HG03280 (cell line): ENCODE measurements at regions not wholly inside any gene's neighbourhood (a gene's known extent, or its start where the extent isn't known, plus 50 kb on each side); places are given as distances from the start of the nearest gene placed in this dataset.

ENCODE experiments used
- ATAC-seq: cut with Tn5 transposase; IDR thresholded peaks from one replicate; pipeline ENCODE4 v1.9.1; 2021; ENCODE audit warnings: mild to moderate bottlenecking, moderate library complexity; ENCODE audit not compliant: unreplicated experiment

DNA sequence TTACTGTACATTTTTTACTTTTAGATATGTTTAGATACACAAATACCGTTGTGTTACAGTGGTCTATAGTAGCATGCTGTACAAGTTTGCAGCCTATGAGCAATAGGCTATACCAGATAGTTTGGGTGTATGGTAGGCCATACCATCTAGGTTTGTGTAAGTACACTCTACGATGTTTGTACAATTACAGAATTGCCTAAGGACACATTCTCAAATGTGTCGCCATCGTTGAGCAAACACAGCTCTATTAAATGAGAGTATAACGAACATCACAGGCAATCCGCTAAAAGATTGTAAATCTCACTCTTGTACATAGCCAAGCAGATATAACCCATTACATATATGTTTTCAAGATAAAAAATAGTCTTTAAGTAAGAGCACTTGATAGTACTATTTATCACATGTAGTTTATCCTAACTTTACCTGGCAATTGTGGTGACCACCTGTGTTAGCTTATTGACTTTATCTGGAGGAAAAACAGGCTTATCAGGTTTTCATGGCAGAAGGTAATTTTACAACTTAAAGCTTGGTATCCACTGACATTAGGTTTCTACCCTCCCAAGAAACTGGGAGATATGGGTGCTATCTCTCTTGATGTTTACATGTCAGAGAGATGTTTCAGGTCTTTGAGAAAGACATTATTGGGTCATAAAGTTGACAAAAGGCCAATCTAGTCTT lies 898.7 kb downstream of the NSUN3 start:
- no peak for ATAC-seq

DNA sequence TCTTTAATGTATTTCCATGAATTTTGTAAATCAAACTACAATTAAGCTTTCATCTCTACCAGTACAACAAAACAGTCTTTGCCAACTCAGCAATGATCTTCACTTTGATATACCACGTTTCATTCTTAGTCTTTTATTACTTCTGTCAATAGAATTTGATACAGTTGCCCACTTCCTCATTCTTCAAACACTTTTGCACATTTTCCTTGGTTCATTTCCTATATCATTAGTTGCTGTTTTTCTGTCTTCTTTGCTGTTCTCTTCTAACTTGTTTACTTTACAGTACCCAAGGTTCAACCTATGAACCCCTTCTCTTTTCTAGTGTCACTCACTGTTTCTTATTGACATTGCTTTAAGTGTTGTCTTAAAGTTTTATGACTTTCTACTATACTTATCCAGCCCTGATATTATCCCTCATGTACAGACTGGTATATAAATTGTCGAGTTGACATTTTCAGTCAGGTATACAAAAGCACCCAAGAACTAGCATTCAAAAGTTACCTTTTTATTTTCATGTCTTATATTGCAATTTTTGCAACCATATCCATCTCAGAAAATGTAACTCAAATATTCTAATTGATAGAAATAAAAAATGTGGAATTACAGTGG lies 903.1 kb downstream of the NSUN3 start:
- ATAC-seq, result no peak

DNA sequence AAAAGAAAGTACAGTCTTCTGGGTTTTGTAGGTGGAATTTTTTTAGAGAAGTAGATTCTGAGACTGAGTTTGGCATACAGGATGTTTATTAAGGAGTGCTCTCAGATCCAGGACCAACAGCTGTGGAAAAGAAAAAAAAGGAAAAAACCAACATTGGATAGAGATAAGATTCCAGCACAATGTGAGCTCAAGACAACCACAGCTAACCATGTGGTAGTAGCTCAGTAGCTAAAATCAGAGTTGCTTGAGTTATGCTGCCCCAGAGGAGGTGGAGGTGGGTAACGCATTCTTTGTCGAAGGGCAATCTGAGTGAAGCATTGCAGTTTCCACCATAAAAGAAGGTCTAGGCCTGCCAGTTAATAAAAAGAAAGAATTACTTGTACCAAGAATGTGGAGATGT lies 904.3 kb downstream of the NSUN3 start:
- ATAC-seq, result no peak

GRCh38 chr3:94968519-94968918 lies 905.7 kb downstream of the NSUN3 start:
- no peak for ATAC-seq

- no peak for ATAC-seq
These were observed 909.2 kb downstream of the NSUN3 start for GRCh38 chr3:94972066-94972465.

GRCh38 chr3:94978084-94978483 lies 915.2 kb downstream of the NSUN3 start:
- ATAC-seq, result no peak

- ATAC-seq, result no peak
These were observed 922.9 kb downstream of the NSUN3 start for GRCh38 chr3:94985778-94986177.

DNA sequence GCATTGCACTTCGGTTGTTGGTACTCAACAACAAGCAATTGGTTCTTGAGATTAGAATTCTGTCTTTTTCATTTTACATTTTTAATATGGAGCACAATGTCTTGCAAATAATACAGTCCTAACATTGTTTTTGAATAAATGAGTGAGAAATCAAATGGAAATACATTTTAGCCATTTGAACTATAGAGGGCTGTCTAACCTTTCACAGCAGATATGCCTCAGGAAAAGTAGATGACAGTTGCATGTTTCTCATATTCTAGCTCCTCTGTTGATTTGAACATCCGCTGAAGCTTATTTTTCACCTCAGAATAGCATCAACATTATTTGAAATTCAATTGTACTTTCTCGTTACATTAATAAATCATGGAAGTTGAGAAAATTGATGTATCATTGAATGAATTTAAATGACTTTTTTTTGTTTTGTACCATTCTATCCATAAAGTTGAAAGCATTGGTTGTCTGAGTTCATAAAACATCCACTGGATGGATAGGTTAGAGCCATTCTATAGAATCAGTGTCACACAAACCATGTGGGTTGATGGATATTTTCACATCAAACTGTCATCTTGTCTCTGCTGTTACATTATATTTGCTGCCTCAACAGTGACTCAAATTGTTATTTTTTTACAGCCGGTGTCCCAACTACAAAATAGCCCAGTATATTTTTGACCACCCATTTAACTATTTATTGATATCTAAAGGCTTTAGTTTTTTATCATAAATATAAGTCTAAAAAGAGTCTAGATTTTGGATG lies 928.3 kb downstream of the NSUN3 start:
- no peak for ATAC-seq

- no peak for ATAC-seq
These were observed 933.9 kb downstream of the NSUN3 start for GRCh38 chr3:94996743-94997142.

- no peak for ATAC-seq
These were observed 939.7 kb downstream of the NSUN3 start for GRCh38 chr3:95002438-95003046.

DNA sequence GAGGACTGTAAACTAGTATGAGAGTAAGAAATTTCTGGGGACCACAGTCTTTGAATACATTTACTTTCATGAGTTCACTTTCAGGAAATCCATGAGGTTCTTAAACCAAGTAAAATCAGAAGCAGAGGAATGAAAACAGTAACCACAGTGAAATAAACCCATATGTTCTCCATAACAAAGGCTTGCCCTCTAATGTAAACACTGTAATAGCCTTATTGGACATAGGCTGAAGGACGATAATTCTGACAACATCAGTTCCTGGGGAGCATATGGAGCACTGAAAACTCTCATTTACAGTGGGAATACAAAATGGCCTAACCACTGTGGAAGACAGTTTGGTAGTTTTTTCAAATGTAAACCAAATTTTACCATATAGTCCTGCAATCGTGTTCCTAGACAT lies 965.8 kb downstream of the NSUN3 start:
- no peak for ATAC-seq

DNA sequence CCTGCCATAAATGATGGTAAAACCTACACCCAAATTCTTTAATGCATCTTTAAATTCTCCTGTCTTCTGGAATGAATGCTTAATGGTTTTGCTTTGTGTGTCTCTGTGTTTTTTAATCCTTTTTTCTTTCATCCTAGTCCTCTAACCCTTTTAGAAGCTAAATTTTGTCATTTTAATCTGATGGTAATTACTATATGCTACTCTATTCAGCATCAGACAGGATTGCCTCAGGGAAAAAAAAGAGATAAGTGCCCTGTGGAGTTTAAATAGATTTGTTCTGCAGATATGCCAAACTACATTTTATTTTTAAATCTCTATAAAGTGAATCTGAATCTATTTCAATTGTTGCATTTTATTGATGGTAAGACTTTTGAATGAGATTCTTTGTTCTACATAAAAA lies 966.8 kb downstream of the NSUN3 start:
- no peak for ATAC-seq

DNA sequence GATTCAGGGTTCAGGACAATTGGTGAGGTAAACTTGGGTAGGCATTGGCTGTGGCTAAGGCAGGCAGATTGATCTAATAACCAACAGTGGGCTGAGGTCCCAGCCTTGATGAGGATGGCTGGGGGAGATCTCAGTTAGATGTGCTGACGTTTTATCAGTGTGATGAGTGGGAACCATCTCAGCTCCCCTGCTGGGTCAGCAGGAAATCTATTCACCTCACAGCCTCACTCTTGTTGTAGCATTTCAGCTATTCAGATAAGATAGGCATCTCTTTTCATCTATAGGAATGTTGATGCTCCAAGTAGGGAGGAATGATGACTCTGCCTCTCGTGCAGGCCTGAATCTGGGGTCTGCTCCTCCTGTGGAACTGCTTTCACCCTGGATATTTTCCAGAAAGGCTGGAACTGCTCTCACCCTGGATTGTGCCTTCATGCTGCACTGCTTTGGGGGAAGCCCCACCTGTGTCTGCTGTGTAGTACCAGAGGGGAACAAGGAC lies 973.7 kb downstream of the NSUN3 start:
- ATAC-seq, result no peak

GRCh38 chr3:95037097-95037496 lies 974.2 kb downstream of the NSUN3 start:
- ATAC-seq, result no peak

DNA sequence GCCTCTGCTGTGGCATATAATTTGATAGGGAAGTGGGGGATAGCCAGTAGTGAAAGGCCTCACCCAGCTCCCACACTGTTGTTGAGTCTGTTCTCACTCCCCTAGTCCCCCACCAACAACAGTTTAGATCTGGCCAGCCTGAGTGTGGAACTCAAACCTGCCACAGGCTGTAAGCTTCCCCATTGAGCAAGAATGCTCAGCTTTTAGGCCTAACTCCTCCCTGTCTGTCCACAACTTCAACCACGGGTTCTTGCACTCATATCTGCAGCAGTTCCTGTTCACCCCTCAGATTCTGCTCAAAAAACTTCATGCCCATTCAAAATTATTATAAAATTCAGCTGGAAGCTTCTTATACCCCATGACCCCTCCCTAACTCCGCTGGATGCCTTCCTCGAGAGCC lies 975.1 kb downstream of the NSUN3 start:
- ATAC-seq, result no peak

DNA sequence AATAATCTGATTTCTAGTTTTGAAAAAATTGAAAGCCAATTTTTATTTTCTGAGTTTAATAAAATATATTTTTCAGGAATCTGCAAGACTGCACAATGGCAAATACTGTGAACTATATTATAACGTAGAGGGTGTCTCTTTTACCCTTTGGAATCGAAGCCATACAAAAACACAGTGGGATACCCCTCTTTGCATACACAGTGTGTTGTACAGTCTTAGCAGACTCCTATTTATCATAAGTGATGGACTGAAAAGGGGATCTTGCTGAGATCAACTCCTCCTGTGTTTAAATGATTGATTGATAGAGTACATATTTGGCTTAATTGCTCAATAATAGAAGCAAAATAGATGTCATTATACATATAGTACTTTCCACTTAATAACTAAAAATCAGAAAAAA lies 981.2 kb downstream of the NSUN3 start:
- ATAC-seq, result no peak

- ATAC-seq, result no peak
These were observed 985.7 kb downstream of the NSUN3 start for GRCh38 chr3:95048564-95048963.

DNA sequence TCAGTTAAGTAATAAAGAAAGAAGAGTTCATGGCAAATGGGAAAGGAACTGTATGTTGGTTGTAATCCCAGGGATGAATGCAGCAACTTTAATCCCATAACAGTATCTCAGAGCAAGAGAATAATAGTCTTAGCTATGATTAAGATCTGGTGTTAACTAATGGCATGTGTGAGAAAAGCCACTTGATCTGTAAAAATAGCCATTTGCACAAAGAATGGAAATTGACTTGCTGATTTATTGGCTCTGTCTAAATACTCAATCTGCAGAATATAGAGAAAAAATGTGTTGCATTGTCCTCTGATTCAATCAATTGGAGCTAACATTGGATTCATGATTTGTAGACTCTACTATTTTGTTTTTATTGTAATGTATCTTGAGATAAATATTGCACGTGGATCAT lies 987.0 kb downstream of the NSUN3 start:
- ATAC-seq, result no peak

DNA sequence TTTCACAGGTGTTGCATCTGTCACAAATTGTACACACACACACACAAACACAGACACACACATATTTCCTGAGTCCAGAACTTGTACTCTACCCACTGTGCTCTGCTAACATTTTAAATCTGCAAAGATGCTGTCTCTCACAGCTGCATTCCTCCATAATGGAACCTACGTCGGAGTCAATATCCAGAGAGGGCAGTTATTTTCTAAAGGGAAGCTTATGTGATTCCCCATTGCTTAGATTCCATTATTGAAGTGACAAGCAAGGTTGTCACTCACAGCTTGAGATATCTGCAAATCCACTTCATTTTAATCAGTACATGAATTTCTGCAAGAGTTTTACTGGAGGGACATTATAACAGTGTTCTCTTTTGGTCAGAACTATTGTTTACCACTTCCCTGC lies 992.4 kb downstream of the NSUN3 start:
- no peak for ATAC-seq

DNA sequence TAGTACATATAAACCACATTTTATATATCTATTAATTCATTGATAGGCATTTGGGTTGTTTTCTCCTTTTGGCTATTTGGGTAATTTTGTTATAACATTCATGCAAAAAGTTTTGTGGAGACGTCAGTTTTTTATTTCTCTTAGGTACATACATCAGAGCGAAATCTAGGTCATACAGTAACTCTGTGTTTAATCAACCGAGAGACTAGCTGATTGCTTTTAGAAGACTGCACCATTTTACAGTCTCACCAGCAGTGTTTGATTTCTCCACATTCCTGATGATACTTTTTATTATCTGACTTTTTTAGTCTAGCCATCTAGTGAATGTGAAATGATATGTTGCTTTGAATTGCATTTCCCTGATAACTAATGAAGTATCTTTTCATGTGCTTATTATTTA lies 1019.3 kb downstream of the NSUN3 start:
- no peak for ATAC-seq

DNA sequence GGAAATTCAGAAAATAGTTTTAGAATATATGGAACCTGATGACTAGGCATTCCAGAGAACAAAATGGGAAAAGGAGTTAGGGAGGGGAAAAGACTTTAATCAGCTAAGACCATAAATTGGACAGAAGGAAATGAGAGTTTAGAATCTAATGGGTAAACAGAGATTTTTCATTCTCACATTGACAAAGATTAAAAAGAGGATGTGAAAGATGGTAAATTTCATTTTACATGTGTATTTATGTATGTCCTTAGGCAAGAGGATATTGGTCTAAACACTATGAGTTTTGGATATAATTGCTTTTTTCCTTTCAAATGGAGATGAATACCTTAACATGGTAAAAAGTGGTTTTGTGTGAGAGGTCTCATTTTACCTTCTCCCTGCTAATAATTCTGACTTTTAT lies 1021.9 kb downstream of the NSUN3 start:
- ATAC-seq, result no peak

DNA sequence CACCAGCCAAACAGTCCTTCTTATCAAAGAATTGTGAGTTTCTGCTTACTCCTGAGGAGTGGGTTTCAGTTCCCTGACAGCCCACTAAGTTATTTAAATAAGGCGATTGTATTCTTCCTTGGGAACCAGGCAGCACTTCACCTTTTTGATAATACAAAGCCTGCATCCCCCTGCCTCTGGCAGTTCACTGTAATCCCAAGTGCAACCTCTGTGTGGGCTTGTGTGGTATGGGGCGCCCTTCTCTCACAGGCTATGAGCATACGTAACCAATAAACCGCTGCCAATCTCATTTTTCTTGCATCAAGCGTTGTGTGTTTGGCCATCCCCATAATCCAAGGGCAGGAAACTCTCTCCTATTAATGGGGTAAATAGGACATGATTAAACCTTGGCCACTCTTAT lies 1025.6 kb downstream of the NSUN3 start:
- no peak for ATAC-seq
